ENCODE measurements at regions not wholly inside any gene's neighbourhood (a gene's known extent, or its start where the extent isn't known, plus 50 kb on each side); places are given as distances from the start of the nearest gene placed in this dataset.

- no peak for DNase-seq
- Mint-ChIP-seq H3K4me1 (peaks cover 10% of the 10 kb centered on the region), H3K4me3 (no peak overlapping the region), H3K27ac (no peak overlapping the region), H3K9me3 (peaks cover 6% of the 10 kb centered on the region), H3K36me3 (ENCODE audit: low read depth) (no peaks in the 10 kb centered on the region), H3K27me3 (ENCODE audit: low read depth, poor library complexity) (peaks cover 14% of the 10 kb centered on the region)
- TF ChIP-seq CTCF (IDR thresholded peaks at IDR 0.05): no peak
Observed at GRCh38 chr12:115147916-115148315, 463.9 kb upstream of the TBX3 start.

GRCh38 chr12:115146453-115146852, 462.5 kb upstream of the TBX3 start:
- Mint-ChIP-seq H3K4me3 (no peak overlapping the region), H3K9me3 (peaks cover 6% of the 10 kb centered on the region), H3K4me1 (peaks cover 8% of the 10 kb centered on the region), H3K36me3 (ENCODE audit: low read depth) (no peaks in the 10 kb centered on the region), H3K27ac (no peak overlapping the region), H3K27me3 (ENCODE audit: low read depth, poor library complexity) (peaks cover 11% of the 10 kb centered on the region)
- no peak for DNase-seq
- no peak for TF ChIP-seq CTCF (IDR thresholded peaks at IDR 0.05)

GRCh38 chr12:115144425-115144824, 460.4 kb upstream of the TBX3 start:
- no peak overlapping the region for H3K27ac Mint-ChIP-seq

GRCh38 chr12:115140981-115141655, 457.1 kb upstream of the TBX3 start:
- Mint-ChIP-seq H3K36me3 (ENCODE audit: low read depth) (no peaks in the 10 kb centered on the region), H3K9me3 (peaks cover 16% of the 10 kb centered on the region), H3K27ac (no peak overlapping the region), H3K27me3 (ENCODE audit: low read depth, poor library complexity) (peaks cover 15% of the 10 kb centered on the region), H3K4me3 (no peak overlapping the region), H3K4me1 (peaks cover 9% of the 10 kb centered on the region)
- no peak for TF ChIP-seq CTCF (IDR thresholded peaks at IDR 0.05)
- DNase-seq: no peak

More at GRCh38 chr12:115144425-115144824, 460.4 kb upstream of the TBX3 start:
- Mint-ChIP-seq H3K27me3 (ENCODE audit: low read depth, poor library complexity) (peaks cover 19% of the 10 kb centered on the region), H3K36me3 (ENCODE audit: low read depth) (no peaks in the 10 kb centered on the region), H3K9me3 (peaks cover 6% of the 10 kb centered on the region), H3K4me3 (no peak overlapping the region), H3K4me1 (peaks cover 8% of the 10 kb centered on the region)
- no peak for DNase-seq
- no peak for TF ChIP-seq CTCF (IDR thresholded peaks at IDR 0.05)

- Mint-ChIP-seq H3K27me3 (ENCODE audit: low read depth, poor library complexity) (peaks cover 9% of the 10 kb centered on the region), H3K4me3 (no peak overlapping the region), H3K9me3 (peaks cover 14% of the 10 kb centered on the region), H3K36me3 (ENCODE audit: low read depth) (no peaks in the 10 kb centered on the region), H3K4me1 (peaks cover 10% of the 10 kb centered on the region), H3K27ac (no peak overlapping the region)
- TF ChIP-seq CTCF (IDR thresholded peaks at IDR 0.05): no peak
- no peak for DNase-seq
Observed at GRCh38 chr12:115137812-115138521, 454.0 kb upstream of the TBX3 start.

All from nephron progenitor cell (in vitro differentiated cells).